ENCODE measurements at regions not wholly inside any gene's neighbourhood (a gene's known extent, or its start where the extent isn't known, plus 50 kb on each side); places are given as distances from the start of the nearest gene placed in this dataset.

DNA sequence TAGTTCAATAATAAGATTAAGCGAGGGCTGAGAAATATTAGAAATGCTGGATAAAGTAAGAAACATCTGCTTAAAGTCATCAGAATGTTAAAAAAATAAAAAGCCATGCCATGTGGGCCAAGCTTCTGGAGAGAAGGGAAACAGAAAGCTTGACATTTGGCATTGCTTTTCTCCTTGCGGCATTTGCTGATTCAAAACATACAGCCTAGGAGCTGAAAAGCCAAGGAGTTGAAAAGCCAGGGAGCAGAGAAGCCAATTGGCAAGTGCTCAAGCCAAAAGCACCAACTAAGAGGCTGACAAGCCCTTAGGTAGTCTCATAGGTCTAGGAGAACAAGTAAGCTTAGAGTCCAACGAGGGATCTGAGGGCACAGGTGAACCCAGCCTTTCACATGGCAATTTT is 754.3 kb downstream of the TLE4 start:
- Histone ChIP-seq H3K36me3 (ENCODE audit: insufficient read depth in 1 of 2, low read depth in 1 of 2) (no peaks in the 10 kb centered on the region), H3K9me3 (no peaks in the 10 kb centered on the region), H3K27ac (no peak overlapping the region), H3K4me3 (no peak overlapping the region), H3K4me1 (peaks cover 13% of the 10 kb centered on the region), H3K27me3 (ENCODE audit: insufficient read depth in 3 of 3, low read length in 2 of 3) (no peaks in the 10 kb centered on the region)
- TF ChIP-seq, protein P1, sequence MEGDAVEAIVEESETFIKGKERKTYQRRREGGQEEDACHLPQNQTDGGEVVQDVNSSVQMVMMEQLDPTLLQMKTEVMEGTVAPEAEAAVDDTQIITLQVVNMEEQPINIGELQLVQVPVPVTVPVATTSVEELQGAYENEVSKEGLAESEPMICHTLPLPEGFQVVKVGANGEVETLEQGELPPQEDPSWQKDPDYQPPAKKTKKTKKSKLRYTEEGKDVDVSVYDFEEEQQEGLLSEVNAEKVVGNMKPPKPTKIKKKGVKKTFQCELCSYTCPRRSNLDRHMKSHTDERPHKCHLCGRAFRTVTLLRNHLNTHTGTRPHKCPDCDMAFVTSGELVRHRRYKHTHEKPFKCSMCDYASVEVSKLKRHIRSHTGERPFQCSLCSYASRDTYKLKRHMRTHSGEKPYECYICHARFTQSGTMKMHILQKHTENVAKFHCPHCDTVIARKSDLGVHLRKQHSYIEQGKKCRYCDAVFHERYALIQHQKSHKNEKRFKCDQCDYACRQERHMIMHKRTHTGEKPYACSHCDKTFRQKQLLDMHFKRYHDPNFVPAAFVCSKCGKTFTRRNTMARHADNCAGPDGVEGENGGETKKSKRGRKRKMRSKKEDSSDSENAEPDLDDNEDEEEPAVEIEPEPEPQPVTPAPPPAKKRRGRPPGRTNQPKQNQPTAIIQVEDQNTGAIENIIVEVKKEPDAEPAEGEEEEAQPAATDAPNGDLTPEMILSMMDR (IDR thresholded peaks at IDR 0.05), result no peak
- WGBS, 3 donors, result 30 to 39% (median 31%) methylated on average over 3 of the region's 3 CpGs
- DNase-seq, result no peak
- no peak for ATAC-seq
- intact Hi-C loops (cut with DNase I), result no loop called here

DNA sequence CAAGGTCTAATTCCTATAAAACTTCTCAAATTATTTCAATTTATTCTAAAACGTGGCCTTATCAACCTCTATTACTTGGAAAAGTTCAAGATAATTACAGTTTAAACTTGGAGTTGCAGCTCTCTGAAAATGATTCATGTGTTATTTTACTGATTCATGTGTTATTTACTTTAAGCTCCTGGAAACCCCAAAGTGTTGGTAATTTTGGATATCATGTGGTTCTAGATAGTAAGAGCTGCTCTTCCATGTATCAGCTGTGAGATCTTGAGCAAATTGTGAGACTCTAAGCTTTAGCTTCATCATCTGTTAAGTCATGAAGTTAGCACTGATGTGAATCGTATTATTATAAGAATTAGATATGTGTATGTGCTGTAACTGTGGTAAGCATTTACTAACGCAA is 749.2 kb downstream of the TLE4 start:
- no peaks in the 10 kb centered on the region for H3K27me3 ChIP-seq (ENCODE audit: insufficient read depth in 3 of 3, low read length in 2 of 3)
- peaks cover 5% of the 10 kb centered on the region for H3K4me1 ChIP-seq
- ATAC-seq (no peak), DNase-seq (no peak)
- H3K27ac ChIP-seq, result no peak overlapping the region
- H3K9me3 ChIP-seq, result no peaks in the 10 kb centered on the region
- intact Hi-C loops (cut with DNase I), result no loop called here
- 55 to 62% (median 57%) methylated on average over 3 of the region's 3 CpGs for WGBS, 3 donors
- TF ChIP-seq, protein P1 (IDR thresholded peaks at IDR 0.05), result no peak
- no peak overlapping the region for H3K4me3 ChIP-seq
- H3K36me3 ChIP-seq (ENCODE audit: insufficient read depth in 1 of 2, low read depth in 1 of 2), result no peaks in the 10 kb centered on the region

DNA sequence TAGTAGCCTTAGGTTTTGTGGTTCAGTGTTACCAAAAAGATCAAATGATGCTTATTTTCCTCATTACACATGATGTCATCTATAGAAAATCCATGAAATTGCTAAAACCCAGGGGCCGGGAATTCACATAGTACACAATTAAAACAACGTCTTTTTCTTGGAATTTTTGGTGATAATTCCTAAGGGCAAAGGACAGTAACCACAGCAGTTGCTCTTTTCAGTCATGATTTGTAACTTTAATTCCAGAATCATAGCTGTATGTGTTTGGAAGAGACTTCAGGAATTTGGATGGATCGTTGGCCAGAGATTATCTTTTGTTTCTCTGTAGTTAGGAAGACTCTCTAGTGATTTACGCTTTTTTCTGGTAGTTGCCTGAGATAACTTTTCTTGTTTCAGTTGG is 748.7 kb downstream of the TLE4 start:
- 21 to 37% (median 25%) methylated on average over 4 of the region's 4 CpGs for WGBS, 3 donors
- no peak overlapping the region for H3K27ac ChIP-seq
- TF ChIP-seq, protein P1 (IDR thresholded peaks at IDR 0.05), result no peak
- ATAC-seq (no peak), DNase-seq (no peak)
- no peaks in the 10 kb centered on the region for H3K27me3 ChIP-seq (ENCODE audit: insufficient read depth in 3 of 3, low read length in 2 of 3)
- H3K4me3 ChIP-seq, result no peak overlapping the region
- H3K9me3 ChIP-seq, result no peaks in the 10 kb centered on the region
- intact Hi-C loops (cut with DNase I), result no loop called here
- peaks cover under 1% of the 10 kb centered on the region for H3K4me1 ChIP-seq
- no peaks in the 10 kb centered on the region for H3K36me3 ChIP-seq (ENCODE audit: insufficient read depth in 1 of 2, low read depth in 1 of 2)

DNA sequence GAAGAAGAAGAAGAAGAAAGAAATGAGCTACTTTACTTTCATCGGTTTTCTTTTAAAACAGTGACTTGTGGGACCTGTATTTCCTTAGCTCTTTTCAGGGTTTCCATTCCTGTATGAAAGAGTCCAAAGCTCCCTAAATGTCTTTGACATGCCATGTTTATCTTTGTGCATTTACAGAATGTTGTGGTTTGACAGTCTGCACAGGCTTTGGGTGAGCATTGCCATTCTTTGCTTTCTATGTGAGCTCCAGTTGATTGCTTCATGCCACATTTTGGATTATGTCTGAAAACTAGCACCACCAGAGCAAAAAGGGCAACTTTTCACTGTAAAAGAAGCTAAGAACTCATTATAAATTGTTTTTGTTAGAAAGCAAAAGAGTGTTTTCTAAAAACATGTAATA is 733.4 kb downstream of the TLE4 start:
- no peak for DNase-seq
- intact Hi-C loops (cut with DNase I), result no loop called here
- H3K4me1 ChIP-seq, result no peaks in the 10 kb centered on the region
- H3K27ac ChIP-seq, result no peak overlapping the region
- H3K27me3 ChIP-seq (ENCODE audit: insufficient read depth in 3 of 3, low read length in 2 of 3), result no peaks in the 10 kb centered on the region
- no peak overlapping the region for H3K4me3 ChIP-seq
- TF ChIP-seq, protein P1 (IDR thresholded peaks at IDR 0.05), result no peak
- no peak for ATAC-seq
- no peaks in the 10 kb centered on the region for H3K9me3 ChIP-seq
- WGBS, 3 donors, result 94 to 100% (median 94%) methylated on average over 1 of the region's 1 CpG
- no peaks in the 10 kb centered on the region for H3K36me3 ChIP-seq (ENCODE audit: insufficient read depth in 1 of 2, low read depth in 1 of 2)

DNA sequence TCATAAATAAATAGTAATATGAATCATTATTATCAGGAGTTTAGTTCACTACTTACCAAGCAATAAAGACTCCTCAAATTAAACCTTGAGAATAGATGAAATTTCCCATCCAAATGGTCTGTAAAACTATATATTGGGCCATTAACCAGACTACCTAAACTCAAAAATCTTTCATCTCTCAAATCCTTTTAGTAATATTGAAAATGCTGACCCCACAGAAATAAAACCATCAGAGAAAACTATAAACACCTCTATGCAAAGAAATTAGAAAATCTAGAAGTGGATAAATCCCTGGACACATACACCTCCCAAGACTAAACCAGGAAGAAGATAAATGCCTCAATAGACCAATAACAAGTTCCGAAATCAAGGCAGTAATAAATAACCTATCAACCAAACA is 723.2 kb downstream of the TLE4 start:
- Histone ChIP-seq H3K4me3 (no peak overlapping the region), H3K9me3 (peaks cover 4% of the 10 kb centered on the region), H3K36me3 (ENCODE audit: insufficient read depth in 1 of 2, low read depth in 1 of 2) (no peaks in the 10 kb centered on the region), H3K27ac (no peak overlapping the region), H3K4me1 (no peaks in the 10 kb centered on the region), H3K27me3 (ENCODE audit: insufficient read depth in 3 of 3, low read length in 2 of 3) (no peaks in the 10 kb centered on the region)
- 96 to 100% (median 100%) methylated on average over 1 of the region's 1 CpG for WGBS, 3 donors
- ATAC-seq (no peak), DNase-seq (no peak)
- TF ChIP-seq, protein P1 (IDR thresholded peaks at IDR 0.05), result no peak
- intact Hi-C loops (cut with DNase I), result no loop called here
